Choroid plexus epithelial cell (primary cell): ENCODE measurements at regions not wholly inside any gene's neighbourhood (a gene's known extent, or its start where the extent isn't known, plus 50 kb on each side); places are given as distances from the start of the nearest gene placed in this dataset.

Source experiments
- DNase-seq: peaks from one replicate; pipeline ENCODE4 v3.0.0-alpha.2; 2010; ENCODE audit warnings: low read depth
- H3K4me3 ChIP-seq: 2 replicates; pipeline ENCODE4 v1.5.1; 2011; ENCODE audit warnings: low read depth, mild to moderate bottlenecking, control low read depth, low read length, moderate library complexity
- TF ChIP-seq, protein P1 (sequence below): conservative IDR thresholded peaks from 2 replicates; pipeline ENCODE4 v1.5.1; 2011; ENCODE audit warnings: low read depth, mild to moderate bottlenecking, control low read depth, inconsistent platforms, low read length, moderate library complexity

DNA sequence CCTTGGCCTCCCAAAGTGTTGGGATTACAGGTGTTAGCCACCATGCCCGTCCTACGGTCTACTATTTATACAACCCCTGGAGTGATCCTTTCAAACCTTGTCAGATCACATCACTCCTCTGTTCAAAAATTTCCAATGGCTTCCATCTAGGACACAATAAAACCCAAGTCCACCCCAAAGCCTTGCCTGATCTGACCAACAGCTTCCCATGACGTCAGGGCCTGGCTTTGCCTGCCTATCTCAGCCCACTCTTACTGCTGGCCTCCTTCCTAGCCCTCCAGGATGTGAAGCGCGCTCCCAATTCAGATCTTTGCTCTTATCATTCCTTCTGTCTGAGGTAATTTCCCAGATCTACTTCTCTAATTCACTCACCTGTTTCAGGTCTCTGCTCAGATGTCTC is 128.4 kb downstream of the LINC00237 start:
- TF ChIP-seq, protein P1, sequence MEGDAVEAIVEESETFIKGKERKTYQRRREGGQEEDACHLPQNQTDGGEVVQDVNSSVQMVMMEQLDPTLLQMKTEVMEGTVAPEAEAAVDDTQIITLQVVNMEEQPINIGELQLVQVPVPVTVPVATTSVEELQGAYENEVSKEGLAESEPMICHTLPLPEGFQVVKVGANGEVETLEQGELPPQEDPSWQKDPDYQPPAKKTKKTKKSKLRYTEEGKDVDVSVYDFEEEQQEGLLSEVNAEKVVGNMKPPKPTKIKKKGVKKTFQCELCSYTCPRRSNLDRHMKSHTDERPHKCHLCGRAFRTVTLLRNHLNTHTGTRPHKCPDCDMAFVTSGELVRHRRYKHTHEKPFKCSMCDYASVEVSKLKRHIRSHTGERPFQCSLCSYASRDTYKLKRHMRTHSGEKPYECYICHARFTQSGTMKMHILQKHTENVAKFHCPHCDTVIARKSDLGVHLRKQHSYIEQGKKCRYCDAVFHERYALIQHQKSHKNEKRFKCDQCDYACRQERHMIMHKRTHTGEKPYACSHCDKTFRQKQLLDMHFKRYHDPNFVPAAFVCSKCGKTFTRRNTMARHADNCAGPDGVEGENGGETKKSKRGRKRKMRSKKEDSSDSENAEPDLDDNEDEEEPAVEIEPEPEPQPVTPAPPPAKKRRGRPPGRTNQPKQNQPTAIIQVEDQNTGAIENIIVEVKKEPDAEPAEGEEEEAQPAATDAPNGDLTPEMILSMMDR, result no peak

DNA sequence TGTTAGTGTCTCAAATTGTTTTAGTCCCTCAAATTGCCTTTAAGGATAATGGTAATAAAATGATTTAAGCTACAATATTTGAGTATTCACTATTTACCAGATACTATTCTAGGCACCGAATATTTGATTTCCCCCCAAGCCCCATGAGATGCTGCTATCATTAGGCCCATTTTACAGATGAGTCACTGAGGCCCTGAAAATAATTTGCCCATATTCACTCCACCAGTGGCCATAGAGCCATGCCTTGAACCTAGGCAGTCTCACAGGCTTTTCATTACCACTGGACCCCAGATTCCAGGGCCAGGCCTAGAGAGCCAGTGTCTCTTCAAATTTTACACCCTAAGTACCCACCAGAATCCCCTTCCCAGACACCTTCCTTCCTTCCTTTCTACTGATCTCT is 133.7 kb downstream of the LINC00237 start:
- H3K4me3 ChIP-seq, result no peak overlapping the region
- no peak for DNase-seq
- TF ChIP-seq, protein P1, result no peak

More for the DNA sequence above, 128.4 kb downstream of the LINC00237 start:
- no peak for DNase-seq
- H3K4me3 ChIP-seq, result no peak overlapping the region

DNA sequence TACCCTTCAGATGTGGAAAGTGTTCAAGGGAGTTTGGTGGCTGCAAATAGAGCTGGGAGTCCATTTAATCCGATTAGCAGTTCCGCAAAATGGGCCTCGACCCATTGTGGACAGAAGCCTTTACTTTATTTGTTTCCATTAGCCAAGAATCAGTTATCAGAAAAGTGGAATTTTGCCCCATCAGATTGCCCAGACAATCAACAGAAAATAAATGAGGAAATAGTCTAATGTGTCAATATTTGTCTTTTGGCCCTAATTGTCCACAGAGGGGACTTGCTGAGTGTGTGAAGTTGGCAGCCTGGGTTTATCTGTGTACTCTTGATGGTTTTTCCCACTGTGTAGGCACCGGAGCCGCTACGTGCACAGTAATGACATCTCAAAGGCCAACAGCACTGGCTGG is 134.3 kb downstream of the LINC00237 start:
- H3K4me3 ChIP-seq, result no peak overlapping the region
- no peak for DNase-seq
- TF ChIP-seq, protein P1, result no peak

DNA sequence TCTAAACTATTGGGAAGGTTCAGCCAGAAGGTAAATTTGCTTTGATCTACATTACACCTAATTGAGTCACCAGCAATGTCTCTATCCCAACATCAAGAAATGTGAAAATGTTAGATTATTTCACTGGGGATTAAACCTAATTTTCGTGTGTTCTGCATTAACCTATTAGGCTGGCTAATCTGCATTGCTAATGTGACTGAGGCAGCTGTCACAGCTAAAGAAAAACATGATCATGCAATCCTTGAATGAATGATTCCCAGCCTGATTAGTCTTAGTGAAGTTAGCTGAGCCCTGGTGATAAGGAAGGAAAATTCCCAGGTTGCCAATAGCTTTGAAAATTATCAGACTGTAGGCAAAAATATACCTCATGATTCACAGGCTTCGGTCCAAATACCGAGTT is 135.3 kb downstream of the LINC00237 start:
- no peak overlapping the region for H3K4me3 ChIP-seq
- TF ChIP-seq, protein P1, result no peak
- no peak for DNase-seq

DNA sequence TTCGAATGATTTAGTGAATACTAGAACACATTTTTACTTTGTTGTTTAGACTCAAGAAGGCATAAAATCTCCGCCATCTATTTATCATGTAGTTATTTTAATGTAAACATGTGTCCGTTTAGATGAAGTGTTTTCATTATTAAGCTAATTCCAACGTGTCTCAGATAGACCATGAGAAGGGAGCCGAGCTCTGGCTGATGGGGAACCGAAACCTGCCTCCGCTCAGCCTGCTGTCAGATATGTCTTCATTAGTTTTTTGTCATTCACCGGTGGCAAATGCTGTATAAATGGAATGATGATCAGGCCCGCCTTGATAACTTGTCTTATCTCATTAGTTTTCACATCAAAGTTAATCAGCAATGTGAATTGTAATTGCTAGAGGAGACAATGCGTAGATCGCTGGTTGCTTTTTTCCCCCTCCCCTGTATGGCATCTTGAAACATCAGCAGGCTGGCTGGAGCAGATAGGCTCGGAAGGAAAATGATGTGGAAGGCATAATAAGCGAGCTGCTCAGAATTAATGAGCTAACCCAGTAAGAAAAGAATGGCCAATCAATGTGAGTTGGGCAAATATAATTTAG is 136.4 kb downstream of the LINC00237 start:
- no peak overlapping the region for H3K4me3 ChIP-seq
- TF ChIP-seq, protein P1, result no peak
- no peak for DNase-seq

DNA sequence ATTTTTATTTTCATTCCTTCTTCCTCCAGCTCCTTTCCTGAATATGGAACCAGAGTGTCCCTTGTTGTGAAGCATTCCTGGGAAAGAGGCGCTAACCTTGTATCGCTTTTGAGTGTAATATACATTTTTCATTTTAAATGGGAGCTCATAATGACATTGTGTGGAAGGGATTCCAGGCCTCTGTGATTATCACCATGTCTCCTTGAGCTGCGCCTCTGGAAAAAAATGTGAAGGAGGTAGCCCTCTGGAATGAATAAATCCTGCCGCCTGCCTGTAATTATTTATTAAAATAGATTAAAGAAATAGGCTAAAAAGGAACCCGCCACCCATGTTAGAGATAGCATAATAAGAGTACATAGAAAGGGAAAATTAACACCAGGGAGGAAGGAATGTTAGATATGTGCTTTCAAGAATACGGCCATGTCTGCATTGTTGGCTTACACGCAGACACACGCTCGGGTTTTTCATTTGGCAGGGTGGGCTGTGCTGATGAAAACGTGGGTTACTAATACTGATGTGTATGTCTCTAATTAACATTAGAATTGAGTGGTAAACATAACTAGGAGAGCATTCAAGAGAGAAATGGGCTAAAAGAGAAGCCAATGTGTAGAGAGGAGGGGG is 138.5 kb downstream of the LINC00237 start:
- TF ChIP-seq, protein P1, result no peak
- no peak overlapping the region for H3K4me3 ChIP-seq

DNA sequence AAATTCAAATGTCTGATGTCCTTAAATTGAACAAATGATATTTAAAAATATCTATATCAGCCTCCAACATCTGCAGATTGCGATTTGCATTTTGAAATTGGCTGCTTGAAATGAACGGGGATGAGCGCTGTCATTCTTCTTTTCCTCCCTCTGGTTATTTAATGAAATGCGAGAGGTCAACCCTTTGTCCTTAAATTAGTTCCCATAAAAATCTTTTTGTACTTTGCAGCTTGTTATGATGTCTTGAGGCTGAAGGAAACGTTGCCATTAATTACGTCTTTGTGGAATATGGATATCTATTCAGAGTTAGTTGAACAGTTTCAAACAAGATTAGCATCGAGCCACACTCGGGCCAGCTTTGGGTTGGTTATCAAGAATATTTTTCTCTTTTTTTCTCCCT is 140.0 kb downstream of the LINC00237 start:
- H3K4me3 ChIP-seq, result no peak overlapping the region
- DNase-seq, result no peak
- TF ChIP-seq, protein P1, result no peak

More for the DNA sequence above, 138.5 kb downstream of the LINC00237 start:
- no peak for DNase-seq
